ENCODE measurements at regions not wholly inside any gene's neighbourhood (a gene's known extent, or its start where the extent isn't known, plus 50 kb on each side); places are given as distances from the start of the nearest gene placed in this dataset.
A peak's percentile ranks its signal among the peaks of the same experiment; 100 is the strongest.

- ATAC-seq (no peak), DNase-seq (no peak)
- no peaks in the 10 kb centered on the region for H3K27me3 ChIP-seq (ENCODE audit: control insufficient read depth, insufficient read depth, low read length)
- no peak overlapping the region for H3K27ac ChIP-seq (ENCODE audit: low read length)
- no peaks in the 10 kb centered on the region for H3K4me1 ChIP-seq (ENCODE audit: control insufficient read depth, insufficient read depth, low read length)
- Mint-ChIP-seq H3K4me3 (no peak overlapping the region), H3K27ac (no peak overlapping the region), H3K9me3 (peaks cover 0 to 3% of the 10 kb centered on the region in 2 donors), H3K36me3 (no peaks in the 10 kb centered on the region), H3K4me1 (no peaks in the 10 kb centered on the region), H3K27me3 (ENCODE audit: low read depth in 2 of 2) (peaks cover 0 to 6% of the 10 kb centered on the region in 2 donors)
- H3K36me3 ChIP-seq (ENCODE audit: control insufficient read depth, insufficient read depth, low read length) = no peaks in the 10 kb centered on the region
- intact Hi-C loops (cut with micrococcal nuclease) = no loop called here
- no peak for TF ChIP-seq CTCF (IDR thresholded peaks at IDR 0.05)
- no peak overlapping the region for H3K4me3 ChIP-seq (ENCODE audit: low read length)
- WGBS (ENCODE audit: insufficient coverage) = 66% methylated on average over 3 of the region's 3 CpGs
- no peaks in the 10 kb centered on the region for H3K9me3 ChIP-seq (ENCODE audit: control insufficient read depth, insufficient read depth, low read length)
These were observed 140.9 kb downstream of the GALC start for GRCh38 chr14:87852107-87852506.

- Mint-ChIP-seq H3K27me3 (ENCODE audit: low read depth in 2 of 2) (peaks cover 2 to 9% of the 10 kb centered on the region in 2 donors), H3K36me3 (no peaks in the 10 kb centered on the region), H3K4me3 (no peak overlapping the region), H3K9me3 (peaks cover 0 to 3% of the 10 kb centered on the region in 2 donors), H3K4me1 (no peaks in the 10 kb centered on the region), H3K27ac (no peak overlapping the region)
- intact Hi-C loops (cut with micrococcal nuclease) = no loop called here
- Histone ChIP-seq H3K9me3 (ENCODE audit: control insufficient read depth, insufficient read depth, low read length) (no peaks in the 10 kb centered on the region), H3K27ac (ENCODE audit: low read length) (no peak overlapping the region), H3K36me3 (ENCODE audit: control insufficient read depth, insufficient read depth, low read length) (no peaks in the 10 kb centered on the region), H3K4me1 (ENCODE audit: control insufficient read depth, insufficient read depth, low read length) (no peaks in the 10 kb centered on the region), H3K4me3 (ENCODE audit: low read length) (no peak overlapping the region), H3K27me3 (ENCODE audit: control insufficient read depth, insufficient read depth, low read length) (no peaks in the 10 kb centered on the region)
- ATAC-seq (no peak), DNase-seq (no peak)
- TF ChIP-seq CTCF (IDR thresholded peaks at IDR 0.05) = no peak
- WGBS (ENCODE audit: insufficient coverage) = 73% methylated on average over 2 of the region's 2 CpGs
These were observed 141.8 kb downstream of the GALC start for GRCh38 chr14:87851190-87851589.

GRCh38 chr14:87847216-87847755 is 145.7 kb downstream of the GALC start:
- no peak overlapping the region for H3K27ac ChIP-seq (ENCODE audit: low read length)
- peaks cover 12 to 13% of the 10 kb centered on the region in 2 donors for H3K27me3 Mint-ChIP-seq (ENCODE audit: low read depth in 2 of 2)
- no peaks in the 10 kb centered on the region for H3K36me3 Mint-ChIP-seq
- intact Hi-C loops (cut with micrococcal nuclease) = no loop called here
- no peak for TF ChIP-seq CTCF (IDR thresholded peaks at IDR 0.05)
- H3K27ac Mint-ChIP-seq = no peak overlapping the region
- H3K4me1 Mint-ChIP-seq = no peaks in the 10 kb centered on the region
- no peaks in the 10 kb centered on the region for H3K36me3 ChIP-seq (ENCODE audit: control insufficient read depth, insufficient read depth, low read length)
- DNase-seq (no peak), ATAC-seq (peak in 1 of 3 donors; percentile 21)
- H3K4me3 ChIP-seq (ENCODE audit: low read length) = no peak overlapping the region
- no peak overlapping the region for H3K4me3 Mint-ChIP-seq
- H3K9me3 ChIP-seq (ENCODE audit: control insufficient read depth, insufficient read depth, low read length) = no peaks in the 10 kb centered on the region
- WGBS (ENCODE audit: insufficient coverage) = 78% methylated on average over 4 of the region's 4 CpGs
- no peaks in the 10 kb centered on the region for H3K4me1 ChIP-seq (ENCODE audit: control insufficient read depth, insufficient read depth, low read length)
- H3K9me3 Mint-ChIP-seq = peaks cover 0 to 2% of the 10 kb centered on the region in 2 donors
- no peaks in the 10 kb centered on the region for H3K27me3 ChIP-seq (ENCODE audit: control insufficient read depth, insufficient read depth, low read length)

GRCh38 chr14:87840906-87841305 is 152.1 kb downstream of the GALC start:
- H3K4me1 Mint-ChIP-seq = no peaks in the 10 kb centered on the region
- H3K27me3 Mint-ChIP-seq (ENCODE audit: low read depth in 2 of 2) = peaks cover 15 to 21% of the 10 kb centered on the region in 2 donors
- no peak overlapping the region for H3K27ac ChIP-seq (ENCODE audit: low read length)
- H3K9me3 ChIP-seq (ENCODE audit: control insufficient read depth, insufficient read depth, low read length) = no peaks in the 10 kb centered on the region
- no peaks in the 10 kb centered on the region for H3K27me3 ChIP-seq (ENCODE audit: control insufficient read depth, insufficient read depth, low read length)
- DNase-seq (no peak), ATAC-seq (no peak)
- intact Hi-C loops (cut with micrococcal nuclease) = no loop called here
- no peaks in the 10 kb centered on the region for H3K36me3 Mint-ChIP-seq
- no peak overlapping the region for H3K27ac Mint-ChIP-seq
- TF ChIP-seq CTCF (IDR thresholded peaks at IDR 0.05) = no peak
- H3K4me3 ChIP-seq (ENCODE audit: low read length) = no peak overlapping the region
- H3K9me3 Mint-ChIP-seq = peaks cover 0 to 2% of the 10 kb centered on the region in 2 donors
- no peak overlapping the region for H3K4me3 Mint-ChIP-seq
- H3K36me3 ChIP-seq (ENCODE audit: control insufficient read depth, insufficient read depth, low read length) = no peaks in the 10 kb centered on the region
- WGBS (ENCODE audit: insufficient coverage) = 91% methylated on average over 2 of the region's 2 CpGs
- H3K4me1 ChIP-seq (ENCODE audit: control insufficient read depth, insufficient read depth, low read length) = no peaks in the 10 kb centered on the region
